IMR-90 (cell line): ENCODE measurements at regions not wholly inside any gene's neighbourhood (a gene's known extent, or its start where the extent isn't known, plus 50 kb on each side); places are given as distances from the start of the nearest gene placed in this dataset.
A peak's percentile ranks its signal among the peaks of the same experiment; 100 is the strongest.

Source experiments
- ATAC-seq: fragments of 200-7000 bp; cut with Tn5 transposase; 2 replicates; pipeline ENCODE4 v1.9.1; 2020; ENCODE audit warnings: low read depth, mild to moderate bottlenecking, moderate library complexity
- BruUV-seq: library from RNA; stranded (reverse); fragments of 400-500 nt; replicated peaks from 2 replicates; lab custom pipeline; 2021; lab: Mats Ljungman, UMichigan
- CTCF ChIA-PET: fragments of 300-600 bp; formaldehyde crosslinking; extraction: SDS; loops from one replicate; lab custom pipeline; 2021; ENCODE audit warnings: antibody characterized with exemption; lab: Yijun Ruan, JAX
- POLR2A ChIA-PET: fragments of 300-600 bp; sonication (Branson Sonifier 250); formaldehyde crosslinking; loops from one replicate; lab custom pipeline; 2022; ENCODE audit warnings: antibody characterized with exemption; ENCODE audit not compliant: unreplicated experiment; lab: Charles Lee
- DNase-seq: peaks from one replicate; pipeline ENCODE4 v3.0.0; 2013
- H2AFZ ChIP-seq: replicated peaks from 2 replicates; pipeline ENCODE3; 2013; ENCODE audit warnings: low read length, mild to moderate bottlenecking; ENCODE audit not compliant: poor library complexity
- H2AK5ac ChIP-seq: 2 replicates; pipeline ENCODE4 v1.6.1; 2013; ENCODE audit warnings: low read depth, low read length, inconsistent platforms
- H2AK9ac ChIP-seq: replicated peaks from 2 replicates; pipeline ENCODE3; 2013; ENCODE audit warnings: mild to moderate bottlenecking, low read depth, low read length, moderate library complexity; ENCODE audit not compliant: poor library complexity
- H2BK120ac ChIP-seq: 2 replicates; pipeline ENCODE4 v1.6.1; 2013; ENCODE audit warnings: low read depth, low read length, inconsistent platforms
- H2BK15ac ChIP-seq: 3 replicates; pipeline ENCODE4 v1.6.1; 2013; ENCODE audit warnings: low read depth, low read length, inconsistent platforms
- H2BK20ac ChIP-seq: 2 replicates; pipeline ENCODE4 v1.6.1; 2013; ENCODE audit warnings: low read depth, mild to moderate bottlenecking, inconsistent platforms, low read length, moderate library complexity
- H2BK5ac ChIP-seq: 2 replicates; pipeline ENCODE4 v1.6.1; 2013; ENCODE audit warnings: mild to moderate bottlenecking, low read depth, low read length, inconsistent platforms; ENCODE audit not compliant: poor library complexity, severe bottlenecking
- H3K14ac ChIP-seq: replicated peaks from 2 replicates; pipeline ENCODE4 v1.6.1; 2013; ENCODE audit warnings: low read depth, low read length, inconsistent platforms
- H3K18ac ChIP-seq: 2 replicates; pipeline ENCODE4 v1.6.1; 2013; ENCODE audit warnings: low read depth, low read length, control low read depth
- H3K23ac ChIP-seq: 2 replicates; pipeline ENCODE4 v1.6.1; 2013; ENCODE audit warnings: low read depth, low read length, inconsistent platforms
- H3K27ac ChIP-seq: 2 replicates; pipeline ENCODE4 v1.5.1; 2013; ENCODE audit warnings: mild to moderate bottlenecking, control low read depth, low read length; ENCODE audit not compliant: insufficient read depth
- H3K27me3 ChIP-seq: 2 replicates; pipeline ENCODE4 v1.6.1; 2013; ENCODE audit warnings: low read length; ENCODE audit not compliant: control insufficient read depth, insufficient read depth
- H3K36me3 ChIP-seq: 2 replicates; pipeline ENCODE4 v1.6.1; 2013; ENCODE audit warnings: low read length, mixed read lengths; ENCODE audit not compliant: control insufficient read depth, insufficient read depth
- H3K4ac ChIP-seq: 2 replicates; pipeline ENCODE4 v1.6.1; 2013; ENCODE audit warnings: low read depth, low read length, inconsistent platforms
- H3K4me1 ChIP-seq: 2 replicates; pipeline ENCODE4 v1.6.1; 2013; ENCODE audit warnings: low read length, mixed read lengths; ENCODE audit not compliant: control insufficient read depth, insufficient read depth
- H3K4me2 ChIP-seq: 2 replicates; pipeline ENCODE4 v1.6.1; 2013; ENCODE audit warnings: low read depth, mild to moderate bottlenecking, control low read depth, low read length, moderate library complexity
- H3K4me3 ChIP-seq: 2 replicates; pipeline ENCODE4 v1.5.1; 2013; ENCODE audit warnings: low read depth, mild to moderate bottlenecking, control low read depth, low read length, moderate library complexity; ENCODE audit not compliant: insufficient read depth
- H3K56ac ChIP-seq: 2 replicates; pipeline ENCODE4 v1.6.1; 2013; ENCODE audit warnings: low read length, inconsistent platforms; ENCODE audit not compliant: insufficient read depth; ENCODE audit errors: extremely low read depth
- H3K79me1 ChIP-seq, 2 experiments: 2 replicates each; pipeline ENCODE4 v1.6.1; 2013; ENCODE audit warnings: low read length in 2 of 2, inconsistent platforms in 1 of 2, low read depth in 1 of 2
- H3K9ac ChIP-seq: 2 replicates; pipeline ENCODE4 v1.6.1; 2013; ENCODE audit warnings: low read depth, low read length, control low read depth
- H3K9me1 ChIP-seq: 2 replicates; pipeline ENCODE4 v1.6.1; 2013; ENCODE audit warnings: low read length, inconsistent platforms; ENCODE audit not compliant: insufficient read depth
- H3K9me3 ChIP-seq: 2 replicates; pipeline ENCODE4 v1.6.1; 2013; ENCODE audit warnings: low read length; ENCODE audit not compliant: control insufficient read depth, insufficient read depth
- H4K20me1 ChIP-seq: 2 replicates; pipeline ENCODE4 v1.6.1; 2013; ENCODE audit warnings: low read length, inconsistent platforms; ENCODE audit not compliant: insufficient read depth
- H4K5ac ChIP-seq: 2 replicates; pipeline ENCODE4 v1.6.1; 2013; ENCODE audit warnings: mild to moderate bottlenecking, low read depth, low read length, control low read depth
- H4K8ac ChIP-seq, 2 experiments: 2 replicates each; pipeline ENCODE4 v1.6.1; 2013; ENCODE audit warnings: low read depth in 2 of 2, low read length in 2 of 2, control low read depth in 1 of 2, inconsistent platforms in 1 of 2
- H4K91ac ChIP-seq: 2 replicates; pipeline ENCODE4 v1.6.1; 2013; ENCODE audit warnings: low read depth, low read length, inconsistent platforms; ENCODE audit not compliant: insufficient read depth
- CEBPB ChIP-seq: IDR thresholded peaks from 2 replicates; pipeline ENCODE4 v1.6.1; 2012; ENCODE audit warnings: low read depth, low read length, improper control_type of control experiment
- CHD1 ChIP-seq: IDR thresholded peaks from 2 replicates; pipeline ENCODE4 v1.6.1; 2012; ENCODE audit warnings: low read depth, low read length, improper control_type of control experiment
- FOS ChIP-seq: fragments of 150-350 bp; IDR thresholded peaks from 2 replicates; pipeline ENCODE4 v1.6.1; 2016; ENCODE audit warnings: low read depth, low read length
- MAFK ChIP-seq: IDR thresholded peaks from 2 replicates; pipeline ENCODE4 v1.6.1; 2012; ENCODE audit warnings: low read depth, low read length, improper control_type of control experiment
- MAZ ChIP-seq: IDR thresholded peaks from 2 replicates; pipeline ENCODE4 v1.6.1; 2012; ENCODE audit warnings: low read depth, mild to moderate bottlenecking, low read length, improper control_type of control experiment, moderate library complexity, borderline replicate concordance
- MXI1 ChIP-seq: IDR thresholded peaks from 2 replicates; pipeline ENCODE4 v1.6.1; 2012; ENCODE audit warnings: low read depth, mild to moderate bottlenecking, low read length, moderate library complexity, borderline replicate concordance
- POLR2A ChIP-seq: IDR thresholded peaks from 2 replicates; pipeline ENCODE4 v1.6.1; 2012; ENCODE audit warnings: mild to moderate bottlenecking, low read depth, low read length
- RCOR1 ChIP-seq: IDR thresholded peaks from 2 replicates; pipeline ENCODE4 v1.6.1; 2012; ENCODE audit warnings: mild to moderate bottlenecking, low read length, improper control_type of control experiment; ENCODE audit not compliant: insufficient replicate concordance
- SMC3 ChIP-seq: fragments of 150-350 bp; IDR thresholded peaks from 2 replicates; pipeline ENCODE4 v1.6.1; 2016; ENCODE audit warnings: low read depth, mild to moderate bottlenecking, antibody characterized with exemption, low read length, moderate library complexity
- WGBS, 2 experiments: methylation state at CpG; one replicate each; pipeline versions ENCODE4 v1.1.5 to v1.1.7; 2013; ENCODE audit warnings: missing lambda C conversion rate in 2 of 2; ENCODE audit not compliant: insufficient read length in 1 of 2; ENCODE audit errors: extremely low coverage in 2 of 2; 5-methylcytosine and 5-hydroxymethylcytosine counted together
- dilution Hi-C: fragments of 300-500 bp; cut with HindIII; formaldehyde crosslinking; loops from one replicate; pipeline ENCODE4 v1.14.3; 2018; ENCODE audit warnings: low sequenced_read_pairs; ENCODE audit not compliant: unreplicated experiment
- in situ Hi-C: fragments of 300-500 bp; cut with MboI; formaldehyde crosslinking; loops from 3 replicates; pipeline ENCODE4 v1.14.3; 2019; ENCODE audit warnings: low sequenced_read_pairs, inconsistent platforms, mixed read lengths
- intact Hi-C: fragments of 100-400 bp; cut with micrococcal nuclease; formaldehyde crosslinking; loops from 2 replicates; pipeline ENCODE4 v1.10.0; 2022

GRCh38 chr5:125348936-125349831, 602.7 kb upstream of the ZNF608 start:
- CTCF ChIA-PET: interaction anchor here (0.7 kb wide), 1 partner anchor 80 kb away, joined by 5 read pairs; no protein-coding TSS in a partner anchor

More at GRCh38 chr5:125348936-125349831, 602.7 kb upstream of the ZNF608 start:
- Histone ChIP-seq H3K36me3 (no peaks in the 10 kb centered on the region), H3K14ac (no peak overlapping the region), H3K4me3 (no peak overlapping the region), H2BK15ac (no peak overlapping the region), H3K4me2 (no peak overlapping the region), H2AFZ (no peak overlapping the region), H4K5ac (no peak overlapping the region), H2BK5ac (no peak overlapping the region), H2BK20ac (peak overlapping the region; percentile 15; the same call in 1 of the 2 replicates), H3K27ac (no peak overlapping the region), H3K79me1 (no peaks in the 10 kb centered on the region), H2AK5ac (no peak overlapping the region), H3K23ac (no peak overlapping the region), H3K56ac (no peak overlapping the region), H3K9ac (no peak overlapping the region), H3K9me1 (peaks cover 5% of the 10 kb centered on the region; the same call in 1 of the 2 replicates), H4K8ac (no peak overlapping the region), H4K20me1 (no peaks in the 10 kb centered on the region), H2BK120ac (0 out of 2 replicates have a peak overlapping the region, but pooled peaks have one; percentile 4), H4K91ac (no peak overlapping the region), H3K9me3 (no peaks in the 10 kb centered on the region), H2AK9ac (no peak overlapping the region), H3K27me3 (no peaks in the 10 kb centered on the region; the same call in 1 of the 2 replicates), H3K18ac (no peak overlapping the region), H3K4ac (no peak overlapping the region), H3K4me1 (peaks cover 3% of the 10 kb centered on the region; the same call in 1 of the 2 replicates)
- in situ Hi-C loops (no loop called here), intact Hi-C loops (no loop called here), dilution Hi-C loops (no loop called here)
- no CpG with 5 or more reads among the region's 9 CpGs for WGBS, 2 experiments
- BruUV-seq: no TSS peak
- ATAC-seq (peak; percentile 75), DNase-seq (peak; percentile 16)
- no peak for TF ChIP-seq RCOR1
- TF ChIP-seq POLR2A: no peak
- no peak for TF ChIP-seq CEBPB
- TF ChIP-seq CHD1: no peak
- no peak for TF ChIP-seq SMC3
- no peak for TF ChIP-seq MAZ
- no peak for TF ChIP-seq MAFK
- TF ChIP-seq FOS: no peak
- no peak for TF ChIP-seq MXI1
- POLR2A ChIA-PET: no interaction called here
